Tibial artery (tissue), 4 donors: ENCODE measurements at regions not wholly inside any gene's neighbourhood (a gene's known extent, or its start where the extent isn't known, plus 50 kb on each side); places are given as distances from the start of the nearest gene placed in this dataset.

ENCODE experiments used
- DNase-seq, 2 donors: peaks; one replicate each; pipeline ENCODE4 v3.0.0-alpha.2; 2019
- H3K27ac ChIP-seq, 2 donors: fragments of 200-600 bp; sonication (generic) in 1 of 2; 1 replicate in 1 of 2; 2 replicates in 1 of 2; pipeline ENCODE4 v1.5.1; 2018 to 2019; ENCODE audit warnings: mild to moderate bottlenecking in 1 of 2
- H3K27me3 ChIP-seq, 2 donors: fragments of 200-600 bp; sonication (generic) in 1 of 2; one replicate each; pipeline versions ENCODE4 v1.5.1 to v1.6.0; 2016 to 2019
- H3K36me3 ChIP-seq, 3 donors: fragments of 200-600 bp; sonication (generic) in 2 of 3; one replicate each; pipeline ENCODE4 v1.5.1; 2016 to 2019; ENCODE audit warnings: mild to moderate bottlenecking in 2 of 3
- H3K4me1 ChIP-seq, 4 donors: fragments of 200-600 bp; sonication (generic) in 2 of 4; 1 replicate in 3 of 4; 2 replicates in 1 of 4; pipeline ENCODE4 v1.5.1; 2016 to 2019
- H3K4me3 ChIP-seq, 2 donors: fragments of 200-600 bp; sonication (generic) in 1 of 2; 1 replicate in 1 of 2; 2 replicates in 1 of 2; pipeline ENCODE4 v1.5.1; 2018 to 2019; ENCODE audit warnings: mild to moderate bottlenecking in 2 of 2
- H3K9me3 ChIP-seq, 3 donors: fragments of 200-600 bp; sonication (generic) in 1 of 3; one replicate each; pipeline ENCODE4 v1.5.1; 2016 to 2019
- intact Hi-C: fragments of 100-400 bp; cut with DNase I; formaldehyde crosslinking; loops from one replicate; pipeline ENCODE4 v1.15.0; 2023; ENCODE audit warnings: low total_unique reads
- TF ChIP-seq, protein P1 (sequence below), 2 experiments: fragments of 200-600 bp in 1 of 2; fragments of 450-650 bp in 1 of 2; IDR thresholded peaks; one replicate each; pipeline ENCODE4 v1.5.1; 2017 to 2019; ENCODE audit warnings: antibody characterized with exemption in 2 of 2, mild to moderate bottlenecking in 1 of 2, moderate library complexity in 1 of 2

DNA sequence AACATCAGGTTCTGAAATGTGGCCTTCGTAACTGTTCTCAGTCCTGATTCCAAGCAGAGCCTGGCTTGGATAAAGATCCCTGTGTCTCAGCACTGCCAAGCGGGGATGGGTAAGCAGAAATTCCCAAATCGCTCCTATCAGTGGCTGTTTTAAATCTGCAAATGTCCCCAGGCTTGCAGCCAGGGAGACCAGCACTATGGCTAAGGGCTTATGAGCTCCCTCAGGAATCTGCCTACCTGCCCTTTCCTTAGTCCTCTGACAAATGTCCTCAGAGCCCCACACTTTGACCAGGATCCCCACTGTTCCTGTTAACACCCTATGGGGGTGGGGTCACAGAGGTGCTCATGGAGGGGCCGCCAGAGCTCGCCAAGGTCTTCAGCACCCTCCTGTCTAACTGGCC is 1062.8 kb downstream of the UQCRFS1 start:
- Histone ChIP-seq H3K4me3 (no peak overlapping the region), H3K36me3 (no peaks in the 10 kb centered on the region), H3K4me1 (no peaks in the 10 kb centered on the region), H3K27ac (no peak overlapping the region), H3K9me3 (no peaks in the 10 kb centered on the region), H3K27me3 (no peaks in the 10 kb centered on the region)
- intact Hi-C loops = no loop called here
- DNase-seq = no peak
- TF ChIP-seq, protein P1, sequence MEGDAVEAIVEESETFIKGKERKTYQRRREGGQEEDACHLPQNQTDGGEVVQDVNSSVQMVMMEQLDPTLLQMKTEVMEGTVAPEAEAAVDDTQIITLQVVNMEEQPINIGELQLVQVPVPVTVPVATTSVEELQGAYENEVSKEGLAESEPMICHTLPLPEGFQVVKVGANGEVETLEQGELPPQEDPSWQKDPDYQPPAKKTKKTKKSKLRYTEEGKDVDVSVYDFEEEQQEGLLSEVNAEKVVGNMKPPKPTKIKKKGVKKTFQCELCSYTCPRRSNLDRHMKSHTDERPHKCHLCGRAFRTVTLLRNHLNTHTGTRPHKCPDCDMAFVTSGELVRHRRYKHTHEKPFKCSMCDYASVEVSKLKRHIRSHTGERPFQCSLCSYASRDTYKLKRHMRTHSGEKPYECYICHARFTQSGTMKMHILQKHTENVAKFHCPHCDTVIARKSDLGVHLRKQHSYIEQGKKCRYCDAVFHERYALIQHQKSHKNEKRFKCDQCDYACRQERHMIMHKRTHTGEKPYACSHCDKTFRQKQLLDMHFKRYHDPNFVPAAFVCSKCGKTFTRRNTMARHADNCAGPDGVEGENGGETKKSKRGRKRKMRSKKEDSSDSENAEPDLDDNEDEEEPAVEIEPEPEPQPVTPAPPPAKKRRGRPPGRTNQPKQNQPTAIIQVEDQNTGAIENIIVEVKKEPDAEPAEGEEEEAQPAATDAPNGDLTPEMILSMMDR (IDR thresholded peaks at IDR 0.05) = no peak

DNA sequence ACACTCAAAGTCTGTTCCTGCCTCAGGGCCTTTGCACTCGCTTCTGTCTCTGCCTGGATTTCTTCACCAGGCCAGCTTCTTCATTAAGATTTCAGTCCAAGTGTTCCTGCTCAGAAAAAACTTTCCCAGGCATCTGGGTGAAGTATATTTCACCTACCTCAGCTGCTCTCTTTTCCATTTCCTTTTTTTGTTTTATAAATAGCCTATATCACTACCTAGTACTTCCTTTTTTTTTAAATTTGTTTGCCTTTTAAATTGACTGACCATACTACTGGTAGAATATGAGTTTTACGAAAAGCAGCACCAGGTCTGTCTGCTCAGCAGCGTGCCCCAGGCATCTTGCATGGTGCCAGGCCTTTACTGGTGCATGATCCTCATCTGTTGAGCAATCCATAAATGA is 1064.4 kb downstream of the UQCRFS1 start:
- Histone ChIP-seq H3K27me3 (no peaks in the 10 kb centered on the region), H3K36me3 (no peaks in the 10 kb centered on the region), H3K9me3 (no peaks in the 10 kb centered on the region), H3K27ac (no peak overlapping the region), H3K4me1 (no peaks in the 10 kb centered on the region), H3K4me3 (no peak overlapping the region)
- intact Hi-C loops = no loop called here
- TF ChIP-seq, protein P1 (IDR thresholded peaks at IDR 0.05) = no peak
- DNase-seq = no peak

DNA sequence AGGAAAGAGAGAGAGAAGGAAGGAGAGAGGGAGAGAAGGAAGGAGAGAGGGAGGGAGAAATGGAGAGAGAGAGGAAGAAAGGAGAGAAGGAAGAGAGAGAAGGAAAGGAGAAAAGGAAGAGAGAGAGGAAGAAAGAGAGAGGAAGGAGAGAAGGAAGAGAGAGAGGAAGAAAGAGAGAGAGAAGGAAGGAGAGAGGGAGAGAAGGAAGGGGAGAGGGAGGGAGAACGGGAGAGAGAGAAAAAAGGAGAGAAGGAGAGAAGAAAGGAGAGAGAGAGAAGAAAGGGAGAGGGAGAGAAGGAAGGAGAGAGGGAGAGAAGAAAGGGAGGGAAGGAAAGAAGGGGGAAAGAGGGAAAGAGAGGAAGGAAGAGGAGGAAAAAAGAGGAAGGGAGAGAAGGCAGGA is 1070.7 kb downstream of the UQCRFS1 start:
- Histone ChIP-seq H3K27me3 (no peaks in the 10 kb centered on the region), H3K9me3 (no peaks in the 10 kb centered on the region), H3K27ac (no peak overlapping the region), H3K36me3 (no peaks in the 10 kb centered on the region), H3K4me3 (no peak overlapping the region), H3K4me1 (no peaks in the 10 kb centered on the region)
- intact Hi-C loops = no loop called here
- TF ChIP-seq, protein P1 (IDR thresholded peaks at IDR 0.05) = no peak
- no peak for DNase-seq

DNA sequence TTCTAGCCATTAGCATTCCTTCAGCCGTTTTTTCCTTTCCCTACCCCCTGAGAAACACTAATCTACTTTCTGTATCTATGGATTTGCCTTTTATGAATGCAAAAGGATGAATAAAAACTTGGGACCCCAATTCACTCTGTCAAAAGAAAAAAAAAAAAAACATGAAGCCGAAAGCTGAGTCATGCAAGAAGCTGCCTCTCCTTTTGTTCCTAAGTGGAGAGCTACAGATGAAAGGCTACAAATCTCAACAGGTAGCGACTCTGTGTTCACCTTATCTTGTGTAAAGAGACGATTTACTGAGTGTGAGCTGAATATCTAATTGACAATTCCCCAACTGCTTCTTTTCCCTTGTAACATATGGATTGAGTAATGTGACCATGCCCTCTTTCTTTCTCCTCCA is 1072.8 kb downstream of the UQCRFS1 start:
- no peaks in the 10 kb centered on the region for H3K9me3 ChIP-seq
- no peaks in the 10 kb centered on the region for H3K27me3 ChIP-seq
- no peak overlapping the region for H3K4me3 ChIP-seq
- no peak overlapping the region for H3K27ac ChIP-seq
- H3K36me3 ChIP-seq = no peaks in the 10 kb centered on the region
- intact Hi-C loops = no loop called here
- DNase-seq = no peak
- TF ChIP-seq, protein P1 (IDR thresholded peaks at IDR 0.05) = no peak
- no peaks in the 10 kb centered on the region for H3K4me1 ChIP-seq

DNA sequence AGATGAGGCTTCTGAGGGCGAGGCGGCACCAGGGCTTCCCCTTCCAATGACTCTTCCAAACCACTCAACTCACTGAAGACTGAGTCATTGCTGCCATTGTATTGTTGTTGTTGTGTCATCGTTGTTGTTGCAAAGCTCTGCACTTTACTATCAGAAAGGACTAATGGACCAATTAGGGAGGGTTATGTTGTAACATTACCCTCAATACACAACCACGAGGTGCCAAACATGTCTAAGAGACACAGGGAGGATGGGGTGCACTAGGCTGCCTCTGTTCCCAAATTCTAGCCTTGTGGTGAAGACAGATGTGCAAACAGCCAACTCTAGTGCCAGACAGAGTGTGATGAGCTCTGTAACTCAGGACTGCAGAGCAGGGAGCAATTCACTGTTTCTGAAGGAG is 1075.2 kb downstream of the UQCRFS1 start:
- H3K36me3 ChIP-seq = no peaks in the 10 kb centered on the region
- intact Hi-C loops = no loop called here
- H3K9me3 ChIP-seq = no peaks in the 10 kb centered on the region
- no peak overlapping the region for H3K4me3 ChIP-seq
- DNase-seq = no peak
- no peaks in the 10 kb centered on the region for H3K4me1 ChIP-seq
- H3K27ac ChIP-seq = no peak overlapping the region
- TF ChIP-seq, protein P1 (IDR thresholded peaks at IDR 0.05) = no peak
- H3K27me3 ChIP-seq = no peaks in the 10 kb centered on the region

DNA sequence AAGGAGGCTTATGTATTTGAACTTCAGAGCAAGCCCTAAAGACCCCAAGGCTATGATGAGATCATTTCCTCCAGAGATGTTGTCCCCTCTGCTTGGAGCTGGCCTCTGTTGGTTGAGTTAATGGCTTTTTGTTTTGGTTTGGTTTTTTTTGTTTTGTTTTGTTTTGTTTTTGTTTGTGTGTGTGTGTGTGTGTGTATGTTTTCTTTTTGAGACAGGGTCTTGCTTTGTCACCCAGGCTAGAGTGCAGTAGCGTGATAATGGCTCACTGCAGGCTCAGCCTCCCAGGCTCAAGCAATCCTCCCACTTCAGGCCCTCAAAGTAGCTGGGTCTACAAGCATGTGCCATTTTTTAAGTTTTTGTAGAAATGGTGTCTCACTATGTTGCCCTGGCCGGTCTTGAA is 1076.2 kb downstream of the UQCRFS1 start:
- no peaks in the 10 kb centered on the region for H3K27me3 ChIP-seq
- DNase-seq = no peak
- H3K36me3 ChIP-seq = no peaks in the 10 kb centered on the region
- H3K4me1 ChIP-seq = no peaks in the 10 kb centered on the region
- intact Hi-C loops = no loop called here
- TF ChIP-seq, protein P1 (IDR thresholded peaks at IDR 0.05) = no peak
- H3K27ac ChIP-seq = no peak overlapping the region
- H3K4me3 ChIP-seq = no peak overlapping the region
- no peaks in the 10 kb centered on the region for H3K9me3 ChIP-seq
